ENCODE measurements at regions not wholly inside any gene's neighbourhood (a gene's known extent, or its start where the extent isn't known, plus 50 kb on each side); places are given as distances from the start of the nearest gene placed in this dataset.

GRCh38 chr16:18050777-18051176, 285.8 kb downstream of the NPIPA8 start:
- H3K27me3 ChIP-seq, result no peaks in the 10 kb centered on the region
- 40 to 60% methylated on average over 1 to 6 of the region's 6 CpGs for WGBS, 2 donors (ENCODE audit: low coverage in 1 of 2)

GRCh38 chr16:18050234-18050633, 286.3 kb downstream of the NPIPA8 start:
- DNase-seq, result no peak
- 87 to 100% methylated on average over 2 to 7 of the region's 7 CpGs for WGBS, 2 donors (ENCODE audit: low coverage in 1 of 2)
- intact Hi-C loops (cut with DNase I; ENCODE audit: low total_unique reads), result no loop called here
- in situ Hi-C loops (cut with MboI; ENCODE audit: low pct_ligation_motif_present in 1 of 4, low pct_unique_long_range_greater_than_20kb in 1 of 4, low sequenced_read_pairs in 3 of 4), result no loop called here
- TF ChIP-seq POLR2AphosphoS5 (IDR thresholded peaks at IDR 0.05) (no peak), POLR2A (IDR thresholded peaks at IDR 0.05) (no peak), EP300 (IDR thresholded peaks at IDR 0.05; ENCODE audit: low read depth) (no peak), CTCF (IDR thresholded peaks at IDR 0.05) (no peak)
- H3K27ac ChIP-seq, result peak overlapping the region in 1 of 4 donors; percentile 74
- peaks cover 0 to 27% (median 5%) of the 10 kb centered on the region in 4 donors for H3K4me1 ChIP-seq
- no peaks in the 10 kb centered on the region for H3K27me3 ChIP-seq
- H3K9me3 ChIP-seq, result no peaks in the 10 kb centered on the region
- no peaks in the 10 kb centered on the region for H3K36me3 ChIP-seq
- no peak overlapping the region for H3K4me3 ChIP-seq

More at GRCh38 chr16:18050777-18051176, 285.8 kb downstream of the NPIPA8 start:
- Histone ChIP-seq H3K27ac (no peak overlapping the region), H3K4me1 (peaks cover 0 to 27% (median 5%) of the 10 kb centered on the region in 4 donors), H3K36me3 (no peaks in the 10 kb centered on the region), H3K4me3 (no peak overlapping the region), H3K9me3 (no peaks in the 10 kb centered on the region)
- in situ Hi-C loops (cut with MboI; ENCODE audit: low pct_ligation_motif_present in 1 of 4, low pct_unique_long_range_greater_than_20kb in 1 of 4, low sequenced_read_pairs in 3 of 4), result no loop called here
- intact Hi-C loops (cut with DNase I; ENCODE audit: low total_unique reads), result no loop called here
- TF ChIP-seq POLR2AphosphoS5 (IDR thresholded peaks at IDR 0.05) (no peak), EP300 (IDR thresholded peaks at IDR 0.05; ENCODE audit: low read depth) (no peak), POLR2A (IDR thresholded peaks at IDR 0.05) (no peak), CTCF (IDR thresholded peaks at IDR 0.05) (no peak)
- DNase-seq, result peak; percentile 14

GRCh38 chr16:18049547-18050133, 286.9 kb downstream of the NPIPA8 start:
- Histone ChIP-seq H3K4me3 (no peak overlapping the region), H3K27ac (peak overlapping the region; percentile 37 to 74 (median 62)), H3K4me1 (peaks cover 0 to 27% (median 5%) of the 10 kb centered on the region in 4 donors), H3K27me3 (no peaks in the 10 kb centered on the region), H3K36me3 (no peaks in the 10 kb centered on the region), H3K9me3 (no peaks in the 10 kb centered on the region)
- no peak for DNase-seq
- in situ Hi-C loops (cut with MboI; ENCODE audit: low pct_ligation_motif_present in 1 of 4, low pct_unique_long_range_greater_than_20kb in 1 of 4, low sequenced_read_pairs in 3 of 4), result no loop called here
- 48 to 57% methylated on average over 4 to 6 of the region's 6 CpGs for WGBS, 2 donors (ENCODE audit: low coverage in 1 of 2)
- intact Hi-C loops (cut with DNase I; ENCODE audit: low total_unique reads), result no loop called here
- no peak for TF ChIP-seq POLR2A (IDR thresholded peaks at IDR 0.05)
- no peak for TF ChIP-seq EP300 (IDR thresholded peaks at IDR 0.05; ENCODE audit: low read depth)
- no peak for TF ChIP-seq CTCF (IDR thresholded peaks at IDR 0.05)
- no peak for TF ChIP-seq POLR2AphosphoS5 (IDR thresholded peaks at IDR 0.05)

GRCh38 chr16:18048853-18049546, 287.5 kb downstream of the NPIPA8 start:
- WGBS, 2 donors (ENCODE audit: low coverage in 1 of 2), result 75 to 80% methylated on average over 3 to 4 of the region's 4 CpGs
- intact Hi-C loops (cut with DNase I; ENCODE audit: low total_unique reads), result no loop called here
- Histone ChIP-seq H3K4me3 (no peak overlapping the region), H3K27ac (peak overlapping the region; percentile 37 to 74 (median 62)), H3K9me3 (no peaks in the 10 kb centered on the region), H3K36me3 (no peaks in the 10 kb centered on the region), H3K27me3 (no peaks in the 10 kb centered on the region), H3K4me1 (peaks cover 0 to 27% (median 5%) of the 10 kb centered on the region in 4 donors)
- in situ Hi-C loops (cut with MboI; ENCODE audit: low pct_ligation_motif_present in 1 of 4, low pct_unique_long_range_greater_than_20kb in 1 of 4, low sequenced_read_pairs in 3 of 4), result no loop called here
- no peak for TF ChIP-seq POLR2AphosphoS5 (IDR thresholded peaks at IDR 0.05)
- TF ChIP-seq EP300 (IDR thresholded peaks at IDR 0.05; ENCODE audit: low read depth), result no peak
- TF ChIP-seq POLR2A (IDR thresholded peaks at IDR 0.05), result no peak
- TF ChIP-seq CTCF (IDR thresholded peaks at IDR 0.05), result no peak
- DNase-seq, result no peak
